GM23338 (cell line): ENCODE measurements at regions not wholly inside any gene's neighbourhood (a gene's known extent, or its start where the extent isn't known, plus 50 kb on each side); places are given as distances from the start of the nearest gene placed in this dataset.

Experiments used
- EZH2 ChIP-seq: fragments of 200-600 bp; sonication (generic); IDR thresholded peaks from one replicate; pipeline ENCODE4 v1.8.0; 2017; ENCODE audit warnings: antibody characterized with exemption, mild to moderate bottlenecking, low read depth; ENCODE audit not compliant: unreplicated experiment
- JUNB ChIP-seq: IDR thresholded peaks from one replicate; pipeline ENCODE4 v1.6.1; 2016; ENCODE audit warnings: antibody characterized with exemption; ENCODE audit not compliant: unreplicated experiment
- POLR2AphosphoS5 ChIP-seq: IDR thresholded peaks from 2 replicates; pipeline ENCODE4 v1.6.1; 2016; ENCODE audit warnings: antibody characterized with exemption, low read depth
- STAT1 ChIP-seq: IDR thresholded peaks from one replicate; pipeline ENCODE4 v1.6.1; 2016; ENCODE audit warnings: antibody characterized with exemption; ENCODE audit not compliant: unreplicated experiment
- TF ChIP-seq, protein P1 (sequence below), 2 experiments: fragments of 200-600 bp in 1 of 2; sonication (generic) in 1 of 2; conservative IDR thresholded peaks; 2 replicates each; pipeline versions ENCODE4 v1.5.1 to v1.6.1; 2016 to 2017; ENCODE audit warnings: antibody characterized with exemption in 2 of 2, low read depth in 2 of 2, mild to moderate bottlenecking in 2 of 2, moderate library complexity in 1 of 2
- TF ChIP-seq, protein P2 (sequence below): IDR thresholded peaks from 2 replicates; pipeline ENCODE4 v1.6.1; 2016; ENCODE audit warnings: antibody characterized with exemption

DNA sequence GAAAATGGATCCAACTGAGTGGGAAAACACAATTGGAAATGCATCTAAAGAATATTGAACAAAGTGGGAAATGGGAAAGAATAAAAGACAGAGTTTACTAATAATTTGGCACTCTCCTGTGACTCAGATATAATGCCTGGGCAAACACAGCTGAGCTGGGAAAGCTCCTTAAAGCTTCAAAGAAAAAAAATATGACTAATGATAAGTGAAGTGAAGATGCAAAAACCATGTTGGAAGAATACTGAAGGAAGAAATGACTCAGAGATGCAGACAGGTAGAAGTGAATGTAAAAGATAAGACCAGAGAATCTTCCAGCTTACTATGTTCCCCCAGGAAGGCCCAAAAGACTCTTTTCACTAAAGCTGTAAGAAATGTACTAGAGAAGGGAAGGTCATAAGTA lies 62.4 kb upstream of the FOXG1 start:
- TF ChIP-seq, protein P1, sequence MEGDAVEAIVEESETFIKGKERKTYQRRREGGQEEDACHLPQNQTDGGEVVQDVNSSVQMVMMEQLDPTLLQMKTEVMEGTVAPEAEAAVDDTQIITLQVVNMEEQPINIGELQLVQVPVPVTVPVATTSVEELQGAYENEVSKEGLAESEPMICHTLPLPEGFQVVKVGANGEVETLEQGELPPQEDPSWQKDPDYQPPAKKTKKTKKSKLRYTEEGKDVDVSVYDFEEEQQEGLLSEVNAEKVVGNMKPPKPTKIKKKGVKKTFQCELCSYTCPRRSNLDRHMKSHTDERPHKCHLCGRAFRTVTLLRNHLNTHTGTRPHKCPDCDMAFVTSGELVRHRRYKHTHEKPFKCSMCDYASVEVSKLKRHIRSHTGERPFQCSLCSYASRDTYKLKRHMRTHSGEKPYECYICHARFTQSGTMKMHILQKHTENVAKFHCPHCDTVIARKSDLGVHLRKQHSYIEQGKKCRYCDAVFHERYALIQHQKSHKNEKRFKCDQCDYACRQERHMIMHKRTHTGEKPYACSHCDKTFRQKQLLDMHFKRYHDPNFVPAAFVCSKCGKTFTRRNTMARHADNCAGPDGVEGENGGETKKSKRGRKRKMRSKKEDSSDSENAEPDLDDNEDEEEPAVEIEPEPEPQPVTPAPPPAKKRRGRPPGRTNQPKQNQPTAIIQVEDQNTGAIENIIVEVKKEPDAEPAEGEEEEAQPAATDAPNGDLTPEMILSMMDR (conservative IDR thresholded peaks at IDR 0.05; ENCODE audit: low read depth in 2 of 2): no peak
- TF ChIP-seq, protein P2, sequence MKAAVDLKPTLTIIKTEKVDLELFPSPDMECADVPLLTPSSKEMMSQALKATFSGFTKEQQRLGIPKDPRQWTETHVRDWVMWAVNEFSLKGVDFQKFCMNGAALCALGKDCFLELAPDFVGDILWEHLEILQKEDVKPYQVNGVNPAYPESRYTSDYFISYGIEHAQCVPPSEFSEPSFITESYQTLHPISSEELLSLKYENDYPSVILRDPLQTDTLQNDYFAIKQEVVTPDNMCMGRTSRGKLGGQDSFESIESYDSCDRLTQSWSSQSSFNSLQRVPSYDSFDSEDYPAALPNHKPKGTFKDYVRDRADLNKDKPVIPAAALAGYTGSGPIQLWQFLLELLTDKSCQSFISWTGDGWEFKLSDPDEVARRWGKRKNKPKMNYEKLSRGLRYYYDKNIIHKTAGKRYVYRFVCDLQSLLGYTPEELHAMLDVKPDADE: no peak
- TF ChIP-seq EZH2 (no peak), STAT1 (no peak), POLR2AphosphoS5 (no peak), JUNB (no peak)
